Peyer's patch (tissue), 4 donors: ENCODE measurements at regions not wholly inside any gene's neighbourhood (a gene's known extent, or its start where the extent isn't known, plus 50 kb on each side); places are given as distances from the start of the nearest gene placed in this dataset.

Source experiments
- POLR2A ChIP-seq, 2 donors: fragments of 450-650 bp; IDR thresholded peaks; one replicate each; pipeline ENCODE4 v1.5.1; 2017; ENCODE audit warnings: antibody characterized with exemption in 2 of 2, mild to moderate bottlenecking in 2 of 2, moderate library complexity in 2 of 2
- TF ChIP-seq, protein P1 (sequence below), 6 experiments: fragments of 450-650 bp in 4 of 6; fragments of 200-600 bp in 2 of 6; sonication (generic) in 1 of 6; IDR thresholded peaks; one replicate each; pipeline ENCODE4 v1.5.1; 2017 to 2019; ENCODE audit warnings: antibody characterized with exemption in 6 of 6, mild to moderate bottlenecking in 3 of 6, moderate library complexity in 1 of 6

DNA sequence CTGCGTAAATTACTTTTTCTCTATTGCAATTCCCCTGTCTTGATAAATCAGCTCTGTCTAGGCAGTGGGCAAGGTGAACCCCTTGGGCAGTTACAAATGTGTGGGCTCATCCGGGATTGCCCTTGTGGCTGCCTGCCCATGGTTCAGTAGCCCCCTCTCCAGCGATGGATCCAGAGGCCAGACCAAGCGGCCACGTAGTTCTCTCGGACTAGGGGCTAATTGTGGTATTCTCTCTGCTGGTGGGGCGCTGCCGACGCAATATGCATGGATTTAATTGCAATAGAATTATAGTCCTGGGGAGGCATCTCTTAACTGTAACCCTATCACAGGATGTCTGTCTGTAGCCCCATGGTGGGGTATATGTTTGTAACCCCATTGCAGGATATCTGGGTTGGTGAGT is 64.3 kb upstream of the UNC93A start:
- TF ChIP-seq, protein P1, sequence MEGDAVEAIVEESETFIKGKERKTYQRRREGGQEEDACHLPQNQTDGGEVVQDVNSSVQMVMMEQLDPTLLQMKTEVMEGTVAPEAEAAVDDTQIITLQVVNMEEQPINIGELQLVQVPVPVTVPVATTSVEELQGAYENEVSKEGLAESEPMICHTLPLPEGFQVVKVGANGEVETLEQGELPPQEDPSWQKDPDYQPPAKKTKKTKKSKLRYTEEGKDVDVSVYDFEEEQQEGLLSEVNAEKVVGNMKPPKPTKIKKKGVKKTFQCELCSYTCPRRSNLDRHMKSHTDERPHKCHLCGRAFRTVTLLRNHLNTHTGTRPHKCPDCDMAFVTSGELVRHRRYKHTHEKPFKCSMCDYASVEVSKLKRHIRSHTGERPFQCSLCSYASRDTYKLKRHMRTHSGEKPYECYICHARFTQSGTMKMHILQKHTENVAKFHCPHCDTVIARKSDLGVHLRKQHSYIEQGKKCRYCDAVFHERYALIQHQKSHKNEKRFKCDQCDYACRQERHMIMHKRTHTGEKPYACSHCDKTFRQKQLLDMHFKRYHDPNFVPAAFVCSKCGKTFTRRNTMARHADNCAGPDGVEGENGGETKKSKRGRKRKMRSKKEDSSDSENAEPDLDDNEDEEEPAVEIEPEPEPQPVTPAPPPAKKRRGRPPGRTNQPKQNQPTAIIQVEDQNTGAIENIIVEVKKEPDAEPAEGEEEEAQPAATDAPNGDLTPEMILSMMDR (IDR thresholded peaks at IDR 0.05) = no peak
- TF ChIP-seq POLR2A (IDR thresholded peaks at IDR 0.05) = no peak
